Ovary (tissue), 3 donors: ENCODE measurements at regions not wholly inside any gene's neighbourhood (a gene's known extent, or its start where the extent isn't known, plus 50 kb on each side); places are given as distances from the start of the nearest gene placed in this dataset.

Source experiments
- CTCF ChIP-seq, 3 donors: fragments of 450-650 bp in 2 of 3; fragments of 200-600 bp in 1 of 3; IDR thresholded peaks; one replicate each; pipeline versions ENCODE4 v1.5.1 to v1.8.0; 2016 to 2022; ENCODE audit warnings: antibody characterized with exemption in 3 of 3, mild to moderate bottlenecking in 1 of 3
- EP300 ChIP-seq: sonication (generic); formaldehyde crosslinking; IDR thresholded peaks from one replicate; pipeline ENCODE4 v1.6.1; 2017; ENCODE audit warnings: antibody characterized with exemption
- POLR2A ChIP-seq: fragments of 450-650 bp; IDR thresholded peaks from one replicate; pipeline ENCODE4 v1.6.1; 2017; ENCODE audit warnings: antibody characterized with exemption, mild to moderate bottlenecking, moderate library complexity
- donor health status: DM: no; HTN: no; CAD: no.

GRCh38 chr2:105584435-105585010 lies 160.2 kb upstream of the NCK2 start:
- TF ChIP-seq POLR2A (no peak), CTCF (IDR thresholded peaks at IDR 0.05) (no peak), EP300 (no peak)
